ENCODE measurements at regions not wholly inside any gene's neighbourhood (a gene's known extent, or its start where the extent isn't known, plus 50 kb on each side); places are given as distances from the start of the nearest gene placed in this dataset.

DNA sequence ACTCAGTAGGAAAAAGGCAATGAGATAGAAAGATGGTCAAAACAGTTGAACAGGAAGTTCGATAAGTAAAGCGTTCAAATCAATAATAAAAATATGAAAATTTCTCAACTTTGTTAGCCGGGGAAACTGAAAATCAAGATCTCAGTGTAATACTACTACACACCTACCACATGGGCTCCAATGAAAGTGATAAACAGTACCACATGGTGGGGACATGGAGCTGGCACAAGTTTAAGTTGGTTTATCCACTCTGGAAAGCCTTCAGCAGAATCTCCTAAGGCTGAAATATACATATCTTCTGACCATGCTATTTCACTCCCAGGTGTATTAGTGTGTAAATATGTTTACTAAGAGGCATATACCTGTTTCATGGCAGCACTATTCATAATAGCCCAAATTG is 126.8 kb downstream of the NXNL2 start:
- no peak overlapping the region for H2BK5ac ChIP-seq (ENCODE audit: insufficient read length, low read length)
- H3K4me2 ChIP-seq (ENCODE audit: insufficient read depth, insufficient read length, low read length): no peak overlapping the region
- H3K27me3 Mint-ChIP-seq (ENCODE audit: low read depth): no peaks in the 10 kb centered on the region; the same call in 1 of the 2 replicates
- no peak for DNase-seq
- no peaks in the 10 kb centered on the region for H3K23me2 ChIP-seq (ENCODE audit: insufficient read length, low read depth, low read length, poor library complexity, severe bottlenecking)
- H3K4me1 ChIP-seq (ENCODE audit: insufficient read depth, low read length): no peaks in the 10 kb centered on the region
- H3K4me3 Mint-ChIP-seq: no peak overlapping the region
- H3K27me3 ChIP-seq (ENCODE audit: insufficient read depth, low read length): no peaks in the 10 kb centered on the region
- H3K14ac ChIP-seq (ENCODE audit: insufficient read depth, low read length): no peak overlapping the region
- H3K79me1 ChIP-seq (ENCODE audit: insufficient read depth, low read depth, low read length, poor library complexity, severe bottlenecking): no peaks in the 10 kb centered on the region
- no peak overlapping the region for H2BK15ac ChIP-seq (ENCODE audit: low read depth, low read length)
- no peaks in the 10 kb centered on the region for H3K36me3 Mint-ChIP-seq (ENCODE audit: insufficient read depth in 1 of 3, low read depth in 3 of 3)
- no peak overlapping the region for H3K9ac ChIP-seq (ENCODE audit: extremely low read depth, insufficient read length, low read length)
- no peak overlapping the region for H4K8ac ChIP-seq (replicated peaks; ENCODE audit: insufficient read length, low read depth, low read length)
- H3K27ac Mint-ChIP-seq: no peak overlapping the region
- no peak overlapping the region for H2BK20ac ChIP-seq (ENCODE audit: low read depth, low read length, poor library complexity, severe bottlenecking)
- WGBS (ENCODE audit: extremely low coverage, insufficient read length, low lambda C conversion rate): no CpG with 5 or more reads among the region's 3 CpGs
- H4K91ac ChIP-seq (ENCODE audit: insufficient read length, low read depth, low read length): no peak overlapping the region
- no peak overlapping the region for H3K56ac ChIP-seq (ENCODE audit: insufficient read length, low read depth, low read length)
- no peak overlapping the region for H2AFZ ChIP-seq (ENCODE audit: low read length)
- no peak overlapping the region for H3K4ac ChIP-seq (ENCODE audit: low read depth, low read length)
- peaks cover 0 to 3% of the 10 kb centered on the region in 2 experiments; a peak in 1 of 4 replicates for H3K4me1 Mint-ChIP-seq
- TF ChIP-seq, protein P1, sequence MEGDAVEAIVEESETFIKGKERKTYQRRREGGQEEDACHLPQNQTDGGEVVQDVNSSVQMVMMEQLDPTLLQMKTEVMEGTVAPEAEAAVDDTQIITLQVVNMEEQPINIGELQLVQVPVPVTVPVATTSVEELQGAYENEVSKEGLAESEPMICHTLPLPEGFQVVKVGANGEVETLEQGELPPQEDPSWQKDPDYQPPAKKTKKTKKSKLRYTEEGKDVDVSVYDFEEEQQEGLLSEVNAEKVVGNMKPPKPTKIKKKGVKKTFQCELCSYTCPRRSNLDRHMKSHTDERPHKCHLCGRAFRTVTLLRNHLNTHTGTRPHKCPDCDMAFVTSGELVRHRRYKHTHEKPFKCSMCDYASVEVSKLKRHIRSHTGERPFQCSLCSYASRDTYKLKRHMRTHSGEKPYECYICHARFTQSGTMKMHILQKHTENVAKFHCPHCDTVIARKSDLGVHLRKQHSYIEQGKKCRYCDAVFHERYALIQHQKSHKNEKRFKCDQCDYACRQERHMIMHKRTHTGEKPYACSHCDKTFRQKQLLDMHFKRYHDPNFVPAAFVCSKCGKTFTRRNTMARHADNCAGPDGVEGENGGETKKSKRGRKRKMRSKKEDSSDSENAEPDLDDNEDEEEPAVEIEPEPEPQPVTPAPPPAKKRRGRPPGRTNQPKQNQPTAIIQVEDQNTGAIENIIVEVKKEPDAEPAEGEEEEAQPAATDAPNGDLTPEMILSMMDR (conservative IDR thresholded peaks at IDR 0.05): no peak
- no peak overlapping the region for H3T11ph ChIP-seq (ENCODE audit: low read length)
- H3K18ac ChIP-seq (ENCODE audit: insufficient read length, low read depth, low read length): no peak overlapping the region
- no peaks in the 10 kb centered on the region for H4K20me1 ChIP-seq (ENCODE audit: control insufficient read depth, insufficient read depth, insufficient read length)
- no peaks in the 10 kb centered on the region for H3K79me2 ChIP-seq (ENCODE audit: insufficient read depth, low read length)
- no peak overlapping the region for H3K23ac ChIP-seq (ENCODE audit: insufficient read length, low read depth, low read length)
- H2BK120ac ChIP-seq (ENCODE audit: low read depth, low read length, poor library complexity, severe bottlenecking): no peak overlapping the region
- no peaks in the 10 kb centered on the region for H3K9me3 ChIP-seq (ENCODE audit: control insufficient read depth, low read depth, low read length)
- no peak overlapping the region for H4K5ac ChIP-seq (ENCODE audit: insufficient read length, low read depth, low read length)
- no peak overlapping the region for H2BK12ac ChIP-seq (ENCODE audit: insufficient read length, low read depth, low read length)
- H3K9me3 Mint-ChIP-seq: no peaks in the 10 kb centered on the region; a peak in 2 of 5 replicates
- H3K27ac ChIP-seq (ENCODE audit: insufficient read length, low read depth, low read length): no peak overlapping the region
- H2AK5ac ChIP-seq (ENCODE audit: insufficient read length, low read length): no peak overlapping the region

All from H9 (cell line).